BJ (cell line): ENCODE measurements at regions not wholly inside any gene's neighbourhood (a gene's known extent, or its start where the extent isn't known, plus 50 kb on each side); places are given as distances from the start of the nearest gene placed in this dataset.

Source experiments
- CTCF ChIA-PET: fragments of 350-600 bp; formaldehyde crosslinking; extraction: SDS; loops from one replicate; lab custom pipeline; 2021; ENCODE audit warnings: antibody characterized with exemption, inconsistent platforms; lab: Yijun Ruan, JAX
- POLR2A ChIA-PET: fragments of 300-600 bp; sonication (Branson Sonifier 250); formaldehyde crosslinking; extraction: SDS; loops from one replicate; lab custom pipeline; 2021; ENCODE audit warnings: antibody characterized with exemption; lab: Charles Lee
- DNase-seq: peaks from one replicate; pipeline ENCODE4 v3.0.0-alpha.2; 2011; ENCODE audit warnings: low read depth
- H3K27me3 ChIP-seq: 2 replicates; pipeline ENCODE4 v1.6.0; 2011; ENCODE audit warnings: low read length; ENCODE audit not compliant: control insufficient read depth, insufficient read depth
- H3K36me3 ChIP-seq: 2 replicates; pipeline ENCODE4 v1.5.1; 2011; ENCODE audit warnings: low read length; ENCODE audit not compliant: control insufficient read depth, insufficient read depth
- H3K4me3 ChIP-seq: 2 replicates; pipeline ENCODE4 v1.5.1; 2011; ENCODE audit warnings: low read depth, mild to moderate bottlenecking, control low read depth, low read length
- CTCF ChIP-seq: IDR thresholded peaks from 2 replicates; pipeline ENCODE4 v1.5.1; 2011; ENCODE audit warnings: low read depth, mild to moderate bottlenecking, control low read depth, inconsistent platforms, low read length, moderate library complexity; ENCODE audit not compliant: insufficient read depth

- Histone ChIP-seq H3K27me3 (no peaks in the 10 kb centered on the region), H3K36me3 (no peaks in the 10 kb centered on the region), H3K4me3 (no peak overlapping the region)
- CTCF ChIA-PET: no interaction called here
- POLR2A ChIA-PET: no interaction called here
- TF ChIP-seq CTCF: no peak
- no peak for DNase-seq
Measured at GRCh38 chr10:42431095-42431494, 207.3 kb downstream of the ZNF33B start.

- no peaks in the 10 kb centered on the region for H3K27me3 ChIP-seq
- no peak for DNase-seq
- peak; percentile 37 for TF ChIP-seq CTCF
- ChIA-PET POLR2A (no interaction called here), CTCF (interaction anchor here (0.7 to 1.0 kb wide), 2 partner anchors 38 to 60 kb away, joined by 3 read pairs; no protein-coding TSS in a partner anchor)
- no peak overlapping the region for H3K4me3 ChIP-seq
- no peaks in the 10 kb centered on the region for H3K36me3 ChIP-seq
Measured at GRCh38 chr10:42428534-42428933, 209.8 kb downstream of the ZNF33B start.

- no peak for DNase-seq
- Histone ChIP-seq H3K36me3 (no peaks in the 10 kb centered on the region), H3K27me3 (no peaks in the 10 kb centered on the region), H3K4me3 (no peak overlapping the region)
- TF ChIP-seq CTCF: no peak
- ChIA-PET POLR2A (no interaction called here), CTCF (no interaction called here)
Measured at GRCh38 chr10:42422911-42423310, 215.5 kb downstream of the ZNF33B start.

- POLR2A ChIA-PET: no interaction called here
- TF ChIP-seq CTCF: no peak
- CTCF ChIA-PET: interaction anchor here (0.8 kb wide), 1 partner anchor 31 kb away, joined by 3 read pairs; no protein-coding TSS in a partner anchor
Measured at GRCh38 chr10:42421812-42422211, 216.6 kb downstream of the ZNF33B start.

GRCh38 chr10:42419789-42420188, 218.6 kb downstream of the ZNF33B start:
- TF ChIP-seq CTCF: no peak
- no peaks in the 10 kb centered on the region for H3K27me3 ChIP-seq
- no peak overlapping the region for H3K4me3 ChIP-seq
- CTCF ChIA-PET: no interaction called here
- DNase-seq: no peak
- POLR2A ChIA-PET: no interaction called here
- H3K36me3 ChIP-seq: no peaks in the 10 kb centered on the region

More at GRCh38 chr10:42421812-42422211, 216.6 kb downstream of the ZNF33B start:
- no peak for DNase-seq
- H3K36me3 ChIP-seq: no peaks in the 10 kb centered on the region
- no peaks in the 10 kb centered on the region for H3K27me3 ChIP-seq
- H3K4me3 ChIP-seq: no peak overlapping the region
